Esophagus squamous epithelium (tissue), 4 donors: ENCODE measurements at regions not wholly inside any gene's neighbourhood (a gene's known extent, or its start where the extent isn't known, plus 50 kb on each side); places are given as distances from the start of the nearest gene placed in this dataset.

Experiments used
- CTCF ChIP-seq, 6 experiments: fragments of 450-650 bp in 4 of 6; fragments of 200-600 bp in 2 of 6; sonication (generic) in 2 of 6; IDR thresholded peaks; one replicate each; pipeline ENCODE4 v1.5.1; 2016 to 2019; ENCODE audit warnings: antibody characterized with exemption in 6 of 6, mild to moderate bottlenecking in 4 of 6, moderate library complexity in 4 of 6
- POLR2A ChIP-seq, 4 donors: fragments of 450-650 bp; IDR thresholded peaks; one replicate each; pipeline ENCODE4 v1.6.1; 2017; ENCODE audit warnings: antibody characterized with exemption in 4 of 4, mild to moderate bottlenecking in 4 of 4, moderate library complexity in 3 of 4

GRCh38 chr5:167472566-167473108 lies 818.8 kb upstream of the WWC1 start:
- TF ChIP-seq POLR2A (IDR thresholded peaks at IDR 0.05), result no peak
- TF ChIP-seq CTCF (IDR thresholded peaks at IDR 0.05), result no peak
